ENCODE measurements at regions not wholly inside any gene's neighbourhood (a gene's known extent, or its start where the extent isn't known, plus 50 kb on each side); places are given as distances from the start of the nearest gene placed in this dataset.
"Not testable (repeated sequence)": the region's sequence is repeated elsewhere in the genome, so short reads cannot be mapped to it uniquely, and the experiment has no call there.

GRCh38 chrX:121389976-121390714 lies 342.7 kb downstream of the GLUD2 start:
- no peak for TF ChIP-seq CTCF (IDR thresholded peaks at IDR 0.05; ENCODE audit: insufficient read depth in 1 of 2, low read depth in 1 of 2, low read length in 1 of 2, severe bottlenecking in 1 of 2, unreplicated experiment in 1 of 2)
- no TSS peak for BruUV-seq (replicated peaks)
- Histone ChIP-seq H3K4me1 (no peaks in the 10 kb centered on the region), H3K9me3 (no peaks in the 10 kb centered on the region), H3K4me3 (ENCODE audit: low read depth, low read length) (no peak overlapping the region), H3K36me3 (ENCODE audit: control insufficient read depth, insufficient read depth, low read length) (no peaks in the 10 kb centered on the region), H3K27me3 (replicated peaks; ENCODE audit: control insufficient read depth, insufficient read depth, low read length) (no peaks in the 10 kb centered on the region)
- DNase-seq: peak in 1 of 2 experiments; percentile 5
- Mint-ChIP-seq H3K4me3 (ENCODE audit: unreplicated experiment) (no peak overlapping the region), H3K4me1 (ENCODE audit: low read depth, unreplicated experiment) (peaks cover 7% of the 10 kb centered on the region), H3K9me3 (ENCODE audit: unreplicated experiment) (no peaks in the 10 kb centered on the region), H3K27me3 (ENCODE audit: insufficient read depth, unreplicated experiment) (no peaks in the 10 kb centered on the region), H3K27ac (ENCODE audit: unreplicated experiment) (no peak overlapping the region), H3K36me3 (ENCODE audit: insufficient read depth, unreplicated experiment) (no peaks in the 10 kb centered on the region)
- intact Hi-C loops (cut with micrococcal nuclease; ENCODE audit: unreplicated experiment): no loop called here
- ChIA-PET CTCF (no interaction called here), POLR2A (no interaction called here)

- Histone ChIP-seq H3K4me3 (ENCODE audit: low read depth, low read length) (no peak overlapping the region), H3K4me1 (no peaks in the 10 kb centered on the region), H3K9me3 (no peaks in the 10 kb centered on the region), H3K27me3 (replicated peaks; ENCODE audit: control insufficient read depth, insufficient read depth, low read length) (no peaks in the 10 kb centered on the region), H3K36me3 (ENCODE audit: control insufficient read depth, insufficient read depth, low read length) (no peaks in the 10 kb centered on the region)
- ChIA-PET POLR2A (no interaction called here), CTCF (no interaction called here)
- no TSS peak for BruUV-seq (replicated peaks)
- Mint-ChIP-seq H3K27ac (ENCODE audit: unreplicated experiment) (no peak overlapping the region), H3K27me3 (ENCODE audit: insufficient read depth, unreplicated experiment) (no peaks in the 10 kb centered on the region), H3K9me3 (ENCODE audit: unreplicated experiment) (no peaks in the 10 kb centered on the region), H3K36me3 (ENCODE audit: insufficient read depth, unreplicated experiment) (no peaks in the 10 kb centered on the region), H3K4me1 (ENCODE audit: low read depth, unreplicated experiment) (no peaks in the 10 kb centered on the region), H3K4me3 (ENCODE audit: unreplicated experiment) (no peak overlapping the region)
- intact Hi-C loops (cut with micrococcal nuclease; ENCODE audit: unreplicated experiment): loop anchor here (2.0 kb wide), 1 partner anchor 71 kb away; no protein-coding TSS in a partner anchor
- no peak for TF ChIP-seq CTCF (IDR thresholded peaks at IDR 0.05; ENCODE audit: insufficient read depth in 1 of 2, low read depth in 1 of 2, low read length in 1 of 2, severe bottlenecking in 1 of 2, unreplicated experiment in 1 of 2)
- DNase-seq: no peak
Measured at GRCh38 chrX:121405826-121406225, 358.4 kb downstream of the GLUD2 start.

GRCh38 chrX:121407627-121408026 lies 360.2 kb downstream of the GLUD2 start:
- Mint-ChIP-seq H3K4me3 (ENCODE audit: unreplicated experiment) (no peak overlapping the region), H3K27me3 (ENCODE audit: insufficient read depth, unreplicated experiment) (no peaks in the 10 kb centered on the region), H3K36me3 (ENCODE audit: insufficient read depth, unreplicated experiment) (no peaks in the 10 kb centered on the region), H3K4me1 (ENCODE audit: low read depth, unreplicated experiment) (no peaks in the 10 kb centered on the region), H3K9me3 (ENCODE audit: unreplicated experiment) (no peaks in the 10 kb centered on the region), H3K27ac (ENCODE audit: unreplicated experiment) (no peak overlapping the region)
- peak in 1 of 2 experiments; percentile 1 for DNase-seq
- Histone ChIP-seq H3K4me1 (no peaks in the 10 kb centered on the region), H3K27me3 (replicated peaks; ENCODE audit: control insufficient read depth, insufficient read depth, low read length) (no peaks in the 10 kb centered on the region), H3K9me3 (no peaks in the 10 kb centered on the region), H3K4me3 (ENCODE audit: low read depth, low read length) (no peak overlapping the region), H3K36me3 (ENCODE audit: control insufficient read depth, insufficient read depth, low read length) (no peaks in the 10 kb centered on the region)
- BruUV-seq (replicated peaks): no TSS peak
- intact Hi-C loops (cut with micrococcal nuclease; ENCODE audit: unreplicated experiment): loop anchor here (2.0 kb wide), 1 partner anchor 73 kb away; no protein-coding TSS in a partner anchor
- CTCF ChIA-PET: no interaction called here
- TF ChIP-seq CTCF (IDR thresholded peaks at IDR 0.05; ENCODE audit: insufficient read depth in 1 of 2, low read depth in 1 of 2, low read length in 1 of 2, severe bottlenecking in 1 of 2, unreplicated experiment in 1 of 2): no peak
- POLR2A ChIA-PET: no interaction called here

- CTCF ChIA-PET: not testable (repeated sequence)
Measured at GRCh38 chrX:121431514-121431913, 384.1 kb downstream of the GLUD2 start.

More at GRCh38 chrX:121431514-121431913, 384.1 kb downstream of the GLUD2 start:
- H3K9me3 ChIP-seq; BruUV-seq (replicated peaks); H3K4me3 ChIP-seq (ENCODE audit: low read depth, low read length); H3K27ac Mint-ChIP-seq (ENCODE audit: unreplicated experiment); H3K4me1 ChIP-seq; H3K4me3 Mint-ChIP-seq (ENCODE audit: unreplicated experiment); H3K36me3 ChIP-seq (ENCODE audit: control insufficient read depth, insufficient read depth, low read length); H3K9me3 Mint-ChIP-seq (ENCODE audit: unreplicated experiment); intact Hi-C loops (cut with micrococcal nuclease; ENCODE audit: unreplicated experiment); POLR2A ChIA-PET; DNase-seq; H3K36me3 Mint-ChIP-seq (ENCODE audit: insufficient read depth, unreplicated experiment); H3K27me3 Mint-ChIP-seq (ENCODE audit: insufficient read depth, unreplicated experiment); H3K4me1 Mint-ChIP-seq (ENCODE audit: low read depth, unreplicated experiment); H3K27me3 ChIP-seq (replicated peaks; ENCODE audit: control insufficient read depth, insufficient read depth, low read length): not testable (repeated sequence)

Measured in Caco-2 (cell line).